Epithelial cell of proximal tubule (primary cell): ENCODE measurements at regions not wholly inside any gene's neighbourhood (a gene's known extent, or its start where the extent isn't known, plus 50 kb on each side); places are given as distances from the start of the nearest gene placed in this dataset.

Experiments used
- DNase-seq: peaks from one replicate; pipeline ENCODE4 v3.0.0-alpha.2; 2011; ENCODE audit warnings: low read depth
- H3K4me3 ChIP-seq: 2 replicates; pipeline ENCODE4 v1.5.1; 2011; ENCODE audit warnings: low read depth, mild to moderate bottlenecking, low read length
- CTCF ChIP-seq: conservative IDR thresholded peaks from 2 replicates; pipeline ENCODE4 v1.5.1; 2012; ENCODE audit warnings: low read depth, mild to moderate bottlenecking, low read length

DNA sequence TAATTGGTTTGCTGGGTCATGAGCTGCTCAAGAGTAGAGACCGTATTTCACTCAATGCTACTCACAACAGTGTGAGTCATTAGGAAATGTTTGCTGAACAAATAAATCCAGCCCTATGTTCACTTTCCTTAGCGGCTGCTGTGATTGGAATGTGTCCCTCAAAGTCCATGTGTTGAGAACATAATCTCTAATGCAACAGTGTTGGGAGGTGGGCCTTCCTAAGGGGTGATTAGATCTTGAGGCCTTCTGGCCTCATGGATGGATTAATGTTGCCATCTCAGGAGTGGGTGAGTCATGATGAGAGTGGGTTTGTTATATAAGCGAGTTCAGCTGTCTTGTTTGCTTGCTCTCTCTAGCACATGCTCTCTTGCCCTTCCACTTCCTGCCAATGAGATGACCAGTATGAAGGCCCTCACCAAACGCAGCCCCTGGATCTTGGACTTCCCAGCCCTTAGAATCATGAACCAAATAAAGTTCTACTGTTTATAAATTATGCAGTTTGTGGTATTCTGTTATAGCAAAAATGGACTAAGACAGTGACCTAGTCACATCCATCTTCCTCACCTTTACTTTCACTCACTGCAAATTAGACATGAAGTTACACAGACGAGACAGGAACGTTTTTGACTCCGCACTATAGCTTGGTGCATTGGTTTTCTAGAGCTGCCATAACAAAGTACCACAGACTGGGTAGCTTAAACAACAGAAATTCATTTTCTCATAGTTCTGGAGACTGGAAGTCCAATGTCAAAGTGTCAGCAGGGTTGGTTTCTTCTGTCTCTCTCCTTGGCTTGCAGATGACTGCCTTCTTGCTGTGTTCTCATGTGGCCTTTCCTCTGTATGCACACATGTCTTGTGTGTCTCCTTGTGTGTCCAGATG is 50.9 kb upstream of the FAM169A start:
- no peak for DNase-seq
- TF ChIP-seq CTCF: no peak
- H3K4me3 ChIP-seq: no peak overlapping the region
